HG02798 (cell line): ENCODE measurements at regions not wholly inside any gene's neighbourhood (a gene's known extent, or its start where the extent isn't known, plus 50 kb on each side); places are given as distances from the start of the nearest gene placed in this dataset.

Experiments used
- ATAC-seq: cut with Tn5 transposase; IDR thresholded peaks from one replicate; pipeline ENCODE4 v1.9.1; 2021; ENCODE audit warnings: mild to moderate bottlenecking; ENCODE audit not compliant: unreplicated experiment, poor library complexity

DNA sequence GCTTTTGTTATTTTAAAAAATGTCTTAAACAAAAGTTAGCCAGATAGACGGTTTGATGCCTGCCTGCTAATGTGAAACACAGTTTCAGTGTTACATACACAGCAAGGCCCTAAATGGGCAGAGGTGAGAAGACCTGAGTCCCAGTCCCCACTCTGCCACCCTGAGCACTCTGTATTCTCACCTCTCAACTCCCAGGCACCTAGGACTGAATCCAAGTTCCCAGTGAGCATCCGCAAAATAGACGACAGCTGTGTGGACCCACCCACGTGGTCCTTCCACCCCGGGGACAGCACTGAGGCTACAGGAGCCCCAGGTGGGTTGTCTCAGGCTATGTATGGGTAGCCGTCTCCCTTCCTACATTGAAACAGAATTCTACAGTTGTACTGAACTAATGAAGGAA is 111.5 kb downstream of the RPL27A start:
- no peak for ATAC-seq

DNA sequence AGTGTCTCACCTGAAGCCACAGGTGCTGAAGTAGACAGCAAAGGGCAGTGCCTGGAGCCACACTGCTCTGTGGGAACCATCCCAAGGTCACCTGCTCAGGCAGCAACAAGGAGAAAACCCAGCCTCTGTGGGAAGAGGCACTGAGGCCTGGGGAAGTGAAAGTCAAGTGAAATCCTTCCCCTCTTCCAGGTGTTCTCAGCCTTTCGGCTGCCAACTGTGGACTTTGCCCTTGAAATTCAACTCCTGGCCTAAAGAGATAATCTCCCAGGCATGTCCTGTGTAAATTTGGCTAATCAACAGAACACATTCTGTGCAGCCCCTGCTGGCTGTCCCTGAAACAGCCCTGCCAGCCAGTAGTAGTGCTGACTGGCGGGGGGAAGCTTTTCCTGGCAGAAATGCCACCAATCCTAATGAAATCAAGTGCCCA is 112.1 kb downstream of the RPL27A start:
- ATAC-seq = no peak

DNA sequence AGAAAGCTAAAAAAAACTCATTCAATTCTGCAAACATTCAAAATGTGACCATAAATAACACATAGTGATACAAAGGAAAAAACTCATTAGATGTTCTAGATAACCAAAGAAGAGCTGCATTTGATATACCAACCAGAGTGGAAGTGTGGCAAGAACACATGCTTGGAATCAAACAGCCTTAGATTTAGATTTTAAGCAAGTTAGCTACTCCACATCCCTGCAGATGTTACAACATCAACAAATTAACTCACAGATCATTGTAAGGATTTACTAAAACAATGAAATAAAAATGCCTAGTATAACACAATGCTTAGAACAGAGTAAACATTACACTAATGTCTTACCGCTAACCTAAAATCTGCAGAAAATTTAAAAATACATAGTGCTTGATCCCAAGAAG is 114.0 kb upstream of the AKIP1 start:
- ATAC-seq = no peak

DNA sequence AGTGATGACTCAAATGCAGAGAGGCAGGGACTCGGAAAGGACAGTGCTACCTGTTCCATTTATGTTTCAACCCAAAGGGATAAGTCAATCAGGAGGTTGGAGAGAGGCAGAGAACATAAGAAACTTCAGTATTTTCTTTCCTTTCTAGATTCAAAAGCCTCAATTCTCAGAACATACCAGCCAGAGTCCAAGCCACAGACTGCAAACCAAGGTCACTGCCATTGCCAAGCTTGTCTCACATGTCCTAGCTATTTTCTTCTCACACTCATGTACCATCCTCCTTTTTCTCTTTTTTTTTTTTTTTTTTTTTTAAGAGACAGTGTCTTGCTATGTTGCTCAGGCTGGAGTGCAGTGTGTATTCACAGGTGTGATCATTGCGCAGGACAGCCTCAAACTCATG is 111.7 kb upstream of the AKIP1 start:
- ATAC-seq = no peak

DNA sequence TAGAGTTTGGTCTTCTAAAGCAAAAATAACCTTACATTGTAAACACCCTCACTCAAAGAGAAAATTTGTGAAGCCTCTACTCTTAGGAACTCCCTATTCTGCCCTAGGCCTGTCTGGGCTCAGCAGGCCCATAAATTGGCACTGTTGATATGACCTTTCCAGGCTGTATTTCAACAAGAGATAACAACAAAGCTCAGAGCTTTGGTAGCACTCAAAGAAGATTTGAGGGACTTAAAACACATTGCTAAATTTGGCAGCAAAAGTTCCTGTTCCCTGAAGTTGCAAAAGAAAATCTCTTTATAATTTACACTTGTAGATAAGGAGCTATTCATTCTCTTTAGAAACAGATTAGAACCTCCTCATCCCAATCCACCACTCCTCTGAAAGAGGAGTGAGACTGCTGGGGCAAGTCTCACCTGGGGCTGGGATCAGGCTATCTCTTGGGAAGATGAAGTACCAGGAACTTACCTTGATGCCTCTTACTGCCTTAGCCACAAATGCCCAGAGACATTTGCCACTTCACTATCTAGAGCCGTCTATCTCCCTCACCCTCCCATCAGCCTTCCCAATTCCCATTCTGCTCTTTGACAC is 110.4 kb upstream of the AKIP1 start:
- no peak for ATAC-seq

DNA sequence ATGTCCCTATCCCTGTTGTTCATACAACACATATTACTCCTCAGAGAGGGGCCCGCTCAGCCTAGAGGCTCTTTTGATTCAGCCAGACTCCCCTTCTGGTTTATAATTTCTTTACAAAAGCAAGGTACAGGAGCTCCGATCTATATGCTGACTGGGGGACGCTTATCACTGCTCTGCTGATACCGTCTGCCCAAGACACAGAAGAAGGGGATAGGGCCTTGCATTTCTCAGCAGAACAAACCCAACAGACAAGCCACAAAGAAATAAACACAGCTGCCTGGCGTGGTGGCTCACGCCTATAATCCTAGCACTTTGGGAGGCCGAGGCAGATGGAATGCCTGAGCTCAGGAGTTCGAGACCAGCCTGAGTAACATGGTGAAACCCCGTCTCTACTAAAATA is 109.9 kb upstream of the AKIP1 start:
- no peak for ATAC-seq

DNA sequence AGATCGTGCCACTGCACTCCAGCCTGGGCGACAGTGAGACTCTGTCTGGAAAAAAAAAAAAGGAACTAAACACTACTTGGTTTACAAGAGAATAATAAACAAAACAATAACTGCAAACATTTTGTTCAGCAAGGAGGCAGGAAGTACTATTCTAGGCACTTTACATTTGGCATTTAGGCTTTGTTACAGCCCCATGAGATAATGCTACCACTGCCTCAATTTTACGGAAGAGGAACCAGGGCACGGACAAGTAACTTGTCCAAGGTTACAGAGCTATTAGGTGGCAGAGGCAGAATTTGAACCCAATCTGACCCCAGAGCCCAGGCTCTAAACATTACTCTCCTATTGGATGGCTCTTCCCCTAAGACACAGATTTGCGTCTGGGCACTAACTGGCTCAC is 108.7 kb upstream of the AKIP1 start:
- ATAC-seq = no peak

DNA sequence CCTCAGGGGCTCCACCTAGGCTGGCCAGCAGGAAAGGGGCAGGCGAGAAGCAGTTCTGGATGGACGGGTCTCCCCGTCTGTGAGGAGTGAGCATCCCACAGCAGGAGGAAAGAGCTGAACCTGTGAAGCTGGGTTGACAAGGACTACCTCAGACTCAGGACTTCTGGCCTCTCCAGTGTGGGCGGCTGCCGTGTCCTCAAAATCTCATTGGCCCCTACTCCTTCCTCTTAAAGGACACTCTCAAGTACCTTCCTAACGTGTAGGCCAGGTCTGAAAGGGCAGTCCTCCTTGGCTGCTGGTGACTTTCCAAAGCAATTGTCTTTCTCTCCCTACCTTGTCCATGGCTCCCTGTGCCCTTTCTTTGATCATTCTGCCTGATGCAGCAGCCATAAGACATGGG is 107.0 kb upstream of the AKIP1 start:
- no peak for ATAC-seq

DNA sequence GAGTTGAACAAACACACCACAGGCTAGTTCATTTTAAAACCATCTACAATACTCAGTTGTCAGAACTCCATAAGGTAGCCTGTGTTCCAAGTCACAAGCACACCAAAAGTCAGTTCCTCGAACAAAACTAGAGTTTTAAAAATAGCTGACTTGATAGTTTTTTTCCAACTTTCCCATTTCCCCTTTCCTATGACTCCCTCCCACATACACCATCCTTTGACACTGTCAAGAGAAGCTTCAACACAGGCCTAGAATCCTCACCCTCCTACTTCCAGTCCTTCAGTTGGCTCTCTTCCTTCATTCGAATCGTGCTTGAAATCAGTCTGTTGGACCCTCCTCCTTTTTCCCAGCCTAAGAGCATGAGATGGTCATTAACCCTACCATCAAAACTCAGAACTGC is 105.7 kb upstream of the AKIP1 start:
- ATAC-seq = no peak

DNA sequence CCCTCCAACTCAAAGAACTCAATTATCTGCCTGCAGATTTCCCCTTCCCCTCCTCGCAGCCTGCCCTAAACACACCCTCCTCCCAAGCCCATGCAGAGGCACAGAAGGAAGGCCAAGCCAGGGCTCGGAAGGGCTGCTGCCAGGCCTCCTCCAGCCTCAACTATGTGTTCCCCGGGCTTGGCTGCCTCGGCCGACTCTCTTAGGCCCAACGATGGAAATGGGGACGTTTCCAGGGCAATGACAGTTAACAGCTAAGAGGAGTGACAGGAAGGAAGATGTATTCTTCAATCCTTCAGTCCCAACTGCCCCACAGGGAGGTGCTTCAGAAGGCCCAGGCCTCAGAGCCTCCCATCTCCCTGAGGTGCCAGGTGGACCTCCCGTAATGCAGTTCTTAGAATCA is 104.0 kb upstream of the AKIP1 start:
- ATAC-seq = no peak

DNA sequence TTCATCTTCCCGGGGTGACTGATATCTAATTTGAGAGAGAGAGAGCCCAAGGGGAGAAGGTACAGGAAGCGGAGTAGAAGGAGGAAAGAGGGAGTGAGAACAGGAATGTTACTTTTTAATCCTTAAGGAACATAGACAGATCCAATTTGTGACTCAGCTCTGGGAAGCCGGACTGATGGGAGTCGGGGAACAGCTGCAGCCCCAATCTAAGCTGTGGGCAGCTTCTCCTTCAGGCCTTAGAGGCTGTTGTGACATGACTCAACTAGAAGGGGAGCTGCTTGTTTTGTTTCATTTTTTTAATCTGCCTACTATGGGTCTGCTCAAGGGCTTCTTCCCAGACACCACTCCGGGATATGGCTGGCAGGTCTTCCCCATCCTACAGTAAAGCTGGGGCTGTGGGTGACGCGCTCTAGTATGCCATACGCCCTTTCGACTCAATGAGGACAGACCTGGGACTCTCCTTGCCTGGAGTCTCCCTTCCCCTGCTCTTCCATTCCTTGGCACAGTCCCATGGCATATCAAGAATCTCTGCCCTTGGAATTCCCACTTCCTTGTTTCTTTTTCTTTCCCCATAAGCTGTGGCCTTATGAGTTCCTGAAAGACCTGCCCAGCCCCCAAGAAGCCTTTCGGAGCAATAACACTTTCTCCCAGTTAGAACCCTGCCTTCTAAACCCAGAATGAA is 103.3 kb upstream of the AKIP1 start:
- ATAC-seq = no peak

DNA sequence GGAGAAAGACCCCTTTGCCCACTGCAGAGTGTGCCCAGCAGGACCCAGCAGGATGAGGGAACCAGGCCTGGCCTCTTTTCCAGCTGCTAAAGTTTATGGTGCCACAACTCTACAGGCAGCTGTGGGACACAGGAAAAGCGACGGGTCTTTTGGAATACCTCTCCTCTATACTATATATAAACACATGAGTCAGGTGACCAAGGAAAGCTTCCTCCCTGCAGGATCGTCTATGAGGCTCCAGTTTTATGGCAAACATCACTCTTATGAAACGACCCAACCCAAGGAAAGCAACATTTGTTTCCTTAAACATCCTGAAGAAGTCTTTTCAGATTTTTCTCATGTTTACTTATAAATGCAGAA is 102.8 kb upstream of the AKIP1 start:
- ATAC-seq = no peak

DNA sequence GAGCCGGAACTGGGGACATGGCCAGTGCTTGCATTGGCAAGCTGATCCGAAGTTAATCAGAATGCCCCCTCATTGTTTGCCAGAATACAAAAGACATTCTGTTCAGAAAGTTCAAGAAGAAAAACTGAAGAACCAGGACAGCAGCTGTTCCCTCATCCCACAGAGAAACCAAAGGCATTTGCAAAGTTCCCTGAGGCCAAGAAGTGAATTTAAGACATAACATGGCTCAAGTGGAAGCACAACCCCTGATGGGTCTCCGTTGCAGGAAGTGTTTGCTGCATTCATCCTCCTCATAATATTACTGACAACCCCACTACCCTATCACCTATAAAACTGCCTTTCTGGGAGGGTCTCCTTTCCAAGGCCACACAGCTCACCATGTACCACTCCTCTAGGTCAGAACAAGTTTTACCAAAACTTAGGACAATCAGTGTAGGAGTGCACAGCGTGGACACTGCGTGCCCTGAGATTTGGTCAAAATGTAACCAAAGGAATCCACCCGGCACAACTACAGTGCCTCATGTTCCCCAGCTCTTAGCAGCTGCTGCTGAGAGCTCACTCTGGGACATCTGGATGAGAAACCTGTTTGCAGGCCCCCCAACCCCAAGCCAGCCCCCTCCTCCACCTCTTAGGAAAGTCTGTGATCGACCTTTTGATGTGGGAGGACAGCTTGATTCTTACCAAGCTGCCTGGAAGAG is 101.6 kb upstream of the AKIP1 start:
- ATAC-seq = no peak

DNA sequence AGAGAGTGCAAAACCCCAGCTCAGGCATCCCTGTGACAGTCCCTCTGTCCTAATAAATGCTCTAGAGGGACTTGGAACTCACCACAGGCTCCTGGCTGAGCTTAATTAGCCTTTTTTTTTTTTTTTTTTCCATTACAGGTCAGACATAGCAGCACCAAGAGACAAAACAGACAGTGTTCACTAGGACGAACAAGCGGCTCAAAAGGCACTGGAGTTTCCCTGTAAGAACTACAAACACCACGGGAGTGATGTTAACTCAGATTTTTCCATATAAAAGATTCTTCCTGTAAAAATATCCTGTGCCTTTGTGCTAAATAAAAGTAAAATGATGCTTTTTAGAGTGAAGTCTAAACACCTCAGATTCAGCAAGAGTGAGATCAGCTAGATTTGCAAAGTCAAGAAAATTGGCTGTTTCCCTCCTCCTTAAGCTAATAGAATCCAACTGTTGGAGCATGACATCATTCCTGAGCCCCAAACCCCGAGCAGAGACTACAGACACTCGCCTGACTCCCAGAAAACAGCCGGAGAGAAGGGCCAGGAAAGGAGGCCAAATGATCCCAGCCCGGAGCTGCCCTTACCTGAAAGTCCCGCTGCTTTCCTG is 101.0 kb upstream of the AKIP1 start:
- ATAC-seq = no peak

DNA sequence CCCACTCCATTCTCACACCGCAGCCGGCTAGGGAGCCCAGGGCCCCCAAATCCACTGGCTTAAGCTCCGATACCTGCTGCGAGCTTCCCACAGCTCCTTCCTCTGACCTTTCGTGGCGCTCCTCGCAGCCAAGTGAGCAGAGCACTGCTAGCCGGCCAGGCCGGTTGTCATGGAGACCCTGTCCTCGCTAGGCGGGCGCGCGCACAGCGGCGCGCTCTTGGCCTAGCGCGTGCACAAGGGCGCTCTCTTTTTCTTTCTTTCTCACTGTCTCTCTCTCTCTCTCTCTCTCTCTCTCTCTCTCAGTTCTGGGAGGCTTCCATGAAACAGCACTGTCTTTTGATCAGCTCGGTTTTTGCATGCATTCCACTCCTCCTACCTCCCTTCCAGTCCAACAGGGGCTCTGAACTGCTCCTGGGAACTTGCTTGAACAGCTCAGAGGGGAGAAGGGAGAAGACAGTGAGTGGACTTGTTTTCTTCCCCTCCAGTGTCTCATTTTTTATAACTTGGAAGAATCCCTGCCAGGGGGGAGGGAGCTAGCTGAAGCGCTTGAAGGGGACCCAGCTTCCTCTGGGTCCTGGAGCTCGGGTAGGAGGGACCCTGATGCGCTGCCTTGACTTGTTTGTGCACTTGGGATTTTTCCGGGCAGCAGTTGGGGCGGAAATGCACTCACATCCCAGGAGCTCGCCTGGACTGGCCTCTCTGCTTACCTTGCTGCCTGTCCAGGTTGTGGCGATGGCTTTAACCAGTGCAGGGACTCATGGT is 100.3 kb upstream of the AKIP1 start:
- peak; percentile 48 for ATAC-seq

DNA sequence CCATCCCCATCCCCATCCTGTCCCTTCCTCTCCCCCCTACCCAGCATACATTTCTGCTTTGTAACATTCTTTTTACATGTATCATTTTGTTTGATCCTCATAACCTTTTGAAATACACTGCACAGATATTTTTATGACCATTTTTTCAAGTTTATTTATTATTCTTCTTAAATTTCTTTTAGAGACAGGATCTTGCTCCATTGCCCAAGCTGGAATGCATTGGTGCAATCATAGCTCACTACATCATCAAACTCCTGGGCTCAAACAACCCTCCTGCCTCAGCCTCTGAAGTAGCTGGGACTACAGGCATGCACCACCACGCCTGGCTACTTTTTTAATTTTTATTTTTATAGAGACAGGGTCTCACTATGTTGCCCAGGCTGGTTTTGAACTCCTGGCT is 99.4 kb upstream of the AKIP1 start:
- no peak for ATAC-seq

DNA sequence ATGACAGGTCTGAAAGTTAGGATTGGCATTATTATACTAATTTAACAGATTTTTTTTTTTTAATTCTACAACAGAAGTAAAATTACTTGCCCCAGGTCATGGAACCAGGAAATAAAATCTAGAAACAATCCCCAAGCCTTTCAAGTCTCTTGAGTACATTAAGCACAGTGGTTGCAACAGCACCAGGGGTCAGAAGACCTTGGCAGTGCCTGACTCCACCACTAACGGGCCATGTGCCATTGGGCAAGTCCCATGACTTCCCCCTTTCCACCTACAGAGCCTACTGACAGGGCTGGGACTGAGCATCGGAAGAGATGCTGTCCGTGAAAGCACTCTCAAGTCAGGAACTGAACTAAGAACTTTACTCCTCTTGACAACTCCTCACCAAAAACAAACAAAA is 98.6 kb upstream of the AKIP1 start:
- no peak for ATAC-seq

DNA sequence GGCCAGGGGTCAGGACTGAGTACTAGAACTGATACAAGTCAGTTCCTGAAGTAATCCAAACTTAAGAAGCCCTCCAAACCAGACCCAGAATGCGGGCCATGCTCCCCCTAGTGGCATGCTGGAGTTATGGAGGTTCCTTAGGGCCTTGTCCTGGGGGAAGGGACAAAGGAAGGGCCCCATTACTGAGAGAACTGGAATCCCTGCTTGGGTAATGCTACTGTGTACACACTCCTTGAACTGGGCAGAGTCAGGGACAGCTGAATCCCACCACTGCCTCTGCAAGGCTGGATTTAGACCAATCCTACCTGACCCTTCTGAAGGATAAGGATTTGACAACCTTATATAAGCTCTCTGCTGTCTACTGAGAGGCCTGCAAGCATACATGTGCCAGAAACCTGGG is 97.3 kb upstream of the AKIP1 start:
- peak; percentile 78 for ATAC-seq

DNA sequence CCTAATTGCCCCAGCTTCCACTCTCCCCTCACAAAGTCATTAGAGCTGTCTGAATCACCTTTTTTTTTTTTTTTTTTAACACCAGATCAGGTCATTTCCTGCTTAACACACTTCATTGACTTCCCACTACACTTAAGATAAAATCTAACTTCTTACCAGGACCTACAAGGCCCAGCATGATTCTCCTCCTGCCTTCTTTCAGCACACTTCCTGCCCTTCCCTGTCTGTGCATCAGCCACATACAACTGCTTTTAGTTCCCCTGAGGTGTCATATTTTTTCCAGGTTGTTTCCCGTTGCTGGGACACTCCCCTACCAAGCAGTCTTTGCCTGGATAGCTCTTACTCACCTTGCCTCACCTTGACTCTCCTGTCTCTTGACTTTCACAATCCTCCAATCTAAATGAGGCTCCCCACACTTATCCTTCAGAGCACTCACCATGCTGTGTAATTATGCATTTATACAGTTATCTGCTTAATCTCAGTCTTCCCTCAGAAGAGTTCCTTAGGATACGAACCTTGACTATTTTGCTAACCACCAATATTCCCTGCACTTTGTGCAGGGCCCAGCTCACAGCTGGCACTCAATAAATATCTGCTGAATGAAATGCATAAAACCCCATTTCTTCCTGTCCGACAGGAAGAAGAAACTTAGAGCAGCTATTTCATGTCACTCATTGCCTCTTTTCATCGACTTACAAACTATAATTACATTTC is 96.6 kb upstream of the AKIP1 start:
- ATAC-seq = no peak

DNA sequence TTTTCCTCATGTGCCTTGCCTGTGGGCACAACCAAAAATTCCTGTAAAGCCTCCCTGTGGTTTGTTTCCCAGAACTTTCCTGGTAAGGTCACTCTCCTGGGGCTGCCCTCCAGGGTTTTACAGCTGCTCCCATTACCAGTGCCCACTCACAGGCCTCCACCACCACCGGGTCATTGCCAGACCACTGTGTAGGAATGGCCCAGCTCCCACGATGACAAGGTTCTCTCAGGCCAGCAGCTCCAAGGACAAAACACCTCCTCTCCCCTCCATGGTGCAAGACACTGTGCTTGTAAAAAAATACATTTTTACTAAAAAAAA is 96.1 kb upstream of the AKIP1 start:
- no peak for ATAC-seq
